H1 (cell line): ENCODE measurements at regions not wholly inside any gene's neighbourhood (a gene's known extent, or its start where the extent isn't known, plus 50 kb on each side); places are given as distances from the start of the nearest gene placed in this dataset.
A peak's percentile ranks its signal among the peaks of the same experiment; 100 is the strongest.

Source experiments
- ASH2L ChIP-seq: fragments of 200-600, 300-600 bp; sonication (generic); IDR thresholded peaks from one replicate; pipeline ENCODE4 v1.7.1; 2017; ENCODE audit warnings: low read length
- CEBPB ChIP-seq: IDR thresholded peaks from 2 replicates; pipeline ENCODE4 v1.6.1; 2012; ENCODE audit warnings: low read depth, low read length
- CHD7 ChIP-seq: fragments of 300-600 bp; sonication (generic); IDR thresholded peaks from 2 replicates; pipeline ENCODE4 v1.7.1; 2012; ENCODE audit warnings: low read length, moderate library complexity, mild to moderate bottlenecking, inconsistent platforms; ENCODE audit not compliant: insufficient replicate concordance
- CTCF ChIP-seq, 3 experiments: IDR thresholded peaks; 1 replicate in 2 of 3; 2 replicates in 1 of 3; pipeline versions ENCODE4 v1.5.1 to v1.6.1; 2011; ENCODE audit warnings: low read length in 3 of 3, mild to moderate bottlenecking in 3 of 3, inconsistent platforms in 2 of 3, low read depth in 1 of 3, moderate library complexity in 1 of 3; ENCODE audit not compliant: insufficient read depth in 1 of 3; ENCODE audit errors: control extremely low read depth in 1 of 3
- KDM1A ChIP-seq: fragments of 200-600, 300-600 bp; sonication (generic); IDR thresholded peaks from 2 replicates; pipeline ENCODE4 v1.7.1; 2016; ENCODE audit warnings: mild to moderate bottlenecking, low read length, borderline replicate concordance
- NRF1 ChIP-seq: IDR thresholded peaks from 2 replicates; pipeline ENCODE4 v1.6.1; 2011; ENCODE audit warnings: mild to moderate bottlenecking, low read depth, low read length, improper control_type of control experiment
- RAD21 ChIP-seq, 2 experiments: IDR thresholded peaks in 1 of 2; conservative IDR thresholded peaks in 1 of 2; 2 replicates each; pipeline ENCODE4 v1.6.1; 2011; ENCODE audit warnings: low read depth in 2 of 2, low read length in 2 of 2, improper control_type of control experiment in 1 of 2, inconsistent platforms in 1 of 2, mild to moderate bottlenecking in 1 of 2, moderate library complexity in 1 of 2
- RFX5 ChIP-seq: IDR thresholded peaks from 2 replicates; pipeline ENCODE4 v1.6.1; 2011; ENCODE audit warnings: low read depth, low read length, improper control_type of control experiment, borderline replicate concordance
- ZNF274 ChIP-seq: IDR thresholded peaks from 2 replicates; pipeline ENCODE4 v1.7.0; 2012; ENCODE audit warnings: low read length, borderline replicate concordance; ENCODE audit errors: extremely low read depth

GRCh38 chr12:20264608-20265114 lies 103.7 kb upstream of the PDE3A start (continued):
- TF ChIP-seq CHD7, result peak; percentile 37
- no peak for TF ChIP-seq ZNF274
- peak; percentile 74 for TF ChIP-seq ASH2L
- no peak for TF ChIP-seq NRF1
- no peak for TF ChIP-seq RFX5
- no peak for TF ChIP-seq KDM1A
- TF ChIP-seq CEBPB, result no peak
- no peak for TF ChIP-seq CTCF (IDR thresholded peaks at IDR 0.05; ENCODE audit: control extremely low read depth in 1 of 3, insufficient read depth in 1 of 3, low read depth in 1 of 3, low read length in 3 of 3)
- peak; percentile 17 to 25; a peak in 1 of 4 replicates for TF ChIP-seq RAD21 (IDR thresholded peaks at IDR 0.05 in 1 of 2, conservative IDR thresholded peaks at IDR 0.05 in 1 of 2; ENCODE audit: low read depth in 2 of 2, low read length in 2 of 2)
